ENCODE measurements at regions not wholly inside any gene's neighbourhood (a gene's known extent, or its start where the extent isn't known, plus 50 kb on each side); places are given as distances from the start of the nearest gene placed in this dataset.

DNA sequence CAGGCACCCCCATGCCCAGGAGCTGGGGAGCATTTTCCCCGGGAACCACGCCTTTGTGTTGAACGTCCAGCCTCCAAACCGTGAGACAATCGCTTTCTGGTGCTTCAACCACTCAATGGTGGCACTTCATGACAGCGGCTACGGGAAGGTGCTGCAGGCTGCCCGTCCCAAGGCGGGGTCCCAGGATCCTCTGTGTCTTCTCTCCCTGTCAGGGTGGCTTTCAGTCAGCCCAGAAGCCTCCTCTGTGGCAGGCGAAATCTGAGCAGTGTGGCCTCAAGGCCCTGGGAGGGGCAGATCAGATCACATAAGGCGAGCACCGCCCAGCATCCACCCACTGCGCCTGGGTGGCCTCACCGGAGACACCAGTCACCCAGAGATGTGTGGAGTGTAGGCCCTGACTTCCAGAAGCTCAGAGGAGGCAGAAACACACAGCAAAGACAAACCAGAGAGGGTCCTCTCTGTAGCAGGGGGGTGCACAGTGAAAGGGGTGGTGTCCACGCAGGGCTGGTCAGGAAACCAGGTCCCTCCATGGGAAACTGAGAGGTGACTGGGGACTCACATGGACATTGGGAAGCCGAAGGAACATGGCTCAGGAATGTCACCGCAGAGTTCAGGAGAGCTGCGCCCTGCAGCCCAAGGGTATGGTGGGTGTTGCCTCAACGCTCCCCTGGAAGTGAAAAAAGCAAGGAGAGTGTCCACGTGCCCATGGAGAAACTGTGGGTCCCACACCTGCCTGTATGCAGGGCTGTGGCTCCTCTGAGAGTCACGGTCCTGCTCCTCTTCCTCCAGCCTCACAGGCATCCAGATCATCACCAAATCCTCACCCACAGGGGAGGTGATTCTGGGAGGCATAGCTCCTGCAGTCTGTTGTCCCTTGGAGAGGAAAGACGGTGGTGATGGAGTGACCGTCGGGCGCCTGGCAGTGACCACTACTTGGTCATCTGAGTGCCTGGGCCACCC lies 1420.7 kb downstream of the TBC1D22A start:
- Histone ChIP-seq H3K27ac (ENCODE audit: low read depth, low read length) (no peak overlapping the region), H3K36me3 (ENCODE audit: insufficient read depth, low read length) (no peaks in the 10 kb centered on the region), H3K9me3 (ENCODE audit: low read length) (no peaks in the 10 kb centered on the region), H3K4me1 (ENCODE audit: insufficient read depth, low read length) (no peaks in the 10 kb centered on the region), H3K9ac (ENCODE audit: low read length) (no peak overlapping the region), H3K27me3 (ENCODE audit: control insufficient read depth in 1 of 2, insufficient read depth in 2 of 2, low read length in 2 of 2) (no peaks in the 10 kb centered on the region), H3K4me3 (ENCODE audit: low read depth in 1 of 2, low read length in 2 of 2) (no peak overlapping the region)

DNA sequence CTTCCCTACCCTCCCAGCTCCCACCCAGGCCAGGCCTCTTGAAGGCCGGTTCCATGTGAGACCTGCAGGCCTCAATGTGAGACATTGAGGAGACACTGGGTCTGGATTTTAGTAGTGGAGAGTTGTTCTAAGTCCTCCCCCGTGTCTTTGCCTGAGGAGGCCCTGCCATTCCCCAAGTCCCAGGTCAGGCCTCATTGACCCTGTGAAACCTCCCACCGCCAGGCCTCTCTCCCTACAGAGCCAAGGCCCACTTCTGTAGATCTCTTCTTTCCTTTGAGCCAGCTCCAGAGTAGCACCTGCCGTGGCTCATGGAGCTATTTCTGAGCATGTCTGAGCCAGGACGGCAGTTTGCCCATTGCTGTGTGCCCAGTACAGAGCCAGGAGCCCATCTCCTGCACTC lies 1419.6 kb downstream of the TBC1D22A start:
- Histone ChIP-seq H3K36me3 (ENCODE audit: insufficient read depth, low read length) (no peaks in the 10 kb centered on the region), H3K4me3 (ENCODE audit: low read depth in 1 of 2, low read length in 2 of 2) (no peak overlapping the region), H3K27ac (ENCODE audit: low read depth, low read length) (no peak overlapping the region), H3K9ac (ENCODE audit: low read length) (no peak overlapping the region), H3K27me3 (ENCODE audit: control insufficient read depth in 1 of 2, insufficient read depth in 2 of 2, low read length in 2 of 2) (no peaks in the 10 kb centered on the region), H3K4me1 (ENCODE audit: insufficient read depth, low read length) (no peaks in the 10 kb centered on the region), H3K9me3 (ENCODE audit: low read length) (no peaks in the 10 kb centered on the region)

DNA sequence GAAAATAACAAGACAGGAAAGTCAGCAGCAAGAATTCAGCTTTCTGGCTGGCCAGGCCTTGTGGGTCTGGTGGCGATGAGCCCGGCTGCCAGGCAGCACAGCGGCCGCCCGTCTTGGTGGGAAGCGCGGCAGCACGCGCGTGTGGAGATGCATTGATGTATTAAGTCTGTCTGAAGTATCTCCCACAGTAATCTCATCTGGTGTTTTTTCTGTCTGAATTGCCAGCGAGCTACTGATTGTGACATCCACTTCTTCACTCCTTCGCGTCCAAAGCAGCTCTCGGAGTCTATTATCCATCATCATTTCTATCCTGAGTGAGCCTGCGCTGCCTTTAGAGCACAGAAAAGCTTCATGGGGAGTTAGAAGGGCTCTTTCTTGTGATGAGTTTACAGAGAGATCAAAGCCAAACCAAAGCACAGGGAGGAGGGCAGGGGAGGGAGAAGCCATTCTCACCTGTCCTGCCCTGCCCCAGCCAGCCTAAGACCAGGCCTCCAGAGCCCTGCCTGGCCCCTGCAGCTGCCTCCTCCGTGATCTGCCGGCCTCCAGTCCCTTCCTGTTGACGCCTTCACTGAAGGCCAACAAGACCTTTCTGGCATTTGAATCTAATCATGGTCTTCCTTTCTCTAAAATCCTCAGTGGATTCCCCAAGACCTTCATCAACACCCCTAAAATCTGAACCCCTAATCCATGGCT lies 1419.0 kb downstream of the TBC1D22A start:
- H3K36me3 ChIP-seq (ENCODE audit: insufficient read depth, low read length), result no peaks in the 10 kb centered on the region
- no peak overlapping the region for H3K4me3 ChIP-seq (ENCODE audit: low read depth in 1 of 2, low read length in 2 of 2)
- H3K27ac ChIP-seq (ENCODE audit: low read depth, low read length), result no peak overlapping the region
- no peaks in the 10 kb centered on the region for H3K4me1 ChIP-seq (ENCODE audit: insufficient read depth, low read length)
- no peaks in the 10 kb centered on the region for H3K9me3 ChIP-seq (ENCODE audit: low read length)
- no peaks in the 10 kb centered on the region for H3K27me3 ChIP-seq (ENCODE audit: control insufficient read depth in 1 of 2, insufficient read depth in 2 of 2, low read length in 2 of 2)
- H3K9ac ChIP-seq (ENCODE audit: low read length), result no peak overlapping the region

DNA sequence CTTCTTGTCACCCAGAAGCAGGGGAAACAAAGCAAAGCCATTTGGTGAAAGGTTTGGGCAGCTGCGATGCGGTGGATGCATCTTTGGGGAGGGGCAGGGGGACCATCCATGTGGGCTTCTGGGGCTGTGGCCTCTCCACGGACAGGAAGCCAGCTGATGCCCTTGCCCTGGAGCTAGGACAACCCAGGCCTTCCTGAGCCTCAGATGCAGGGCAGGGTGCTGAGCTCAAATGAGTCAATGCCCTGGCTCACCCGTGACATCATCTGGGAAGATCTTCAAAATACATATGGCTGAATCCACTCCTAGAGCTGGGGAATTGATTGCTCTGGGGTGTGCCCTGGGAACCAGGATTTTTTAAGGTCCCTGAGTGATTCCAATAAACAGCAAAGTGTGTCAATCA lies 1418.2 kb downstream of the TBC1D22A start:
- H3K4me1 ChIP-seq (ENCODE audit: insufficient read depth, low read length), result no peaks in the 10 kb centered on the region
- no peaks in the 10 kb centered on the region for H3K9me3 ChIP-seq (ENCODE audit: low read length)
- H3K27me3 ChIP-seq (ENCODE audit: control insufficient read depth in 1 of 2, insufficient read depth in 2 of 2, low read length in 2 of 2), result no peaks in the 10 kb centered on the region
- H3K9ac ChIP-seq (ENCODE audit: low read length), result no peak overlapping the region
- no peak overlapping the region for H3K4me3 ChIP-seq (ENCODE audit: low read depth in 1 of 2, low read length in 2 of 2)
- no peaks in the 10 kb centered on the region for H3K36me3 ChIP-seq (ENCODE audit: insufficient read depth, low read length)
- no peak overlapping the region for H3K27ac ChIP-seq (ENCODE audit: low read depth, low read length)

DNA sequence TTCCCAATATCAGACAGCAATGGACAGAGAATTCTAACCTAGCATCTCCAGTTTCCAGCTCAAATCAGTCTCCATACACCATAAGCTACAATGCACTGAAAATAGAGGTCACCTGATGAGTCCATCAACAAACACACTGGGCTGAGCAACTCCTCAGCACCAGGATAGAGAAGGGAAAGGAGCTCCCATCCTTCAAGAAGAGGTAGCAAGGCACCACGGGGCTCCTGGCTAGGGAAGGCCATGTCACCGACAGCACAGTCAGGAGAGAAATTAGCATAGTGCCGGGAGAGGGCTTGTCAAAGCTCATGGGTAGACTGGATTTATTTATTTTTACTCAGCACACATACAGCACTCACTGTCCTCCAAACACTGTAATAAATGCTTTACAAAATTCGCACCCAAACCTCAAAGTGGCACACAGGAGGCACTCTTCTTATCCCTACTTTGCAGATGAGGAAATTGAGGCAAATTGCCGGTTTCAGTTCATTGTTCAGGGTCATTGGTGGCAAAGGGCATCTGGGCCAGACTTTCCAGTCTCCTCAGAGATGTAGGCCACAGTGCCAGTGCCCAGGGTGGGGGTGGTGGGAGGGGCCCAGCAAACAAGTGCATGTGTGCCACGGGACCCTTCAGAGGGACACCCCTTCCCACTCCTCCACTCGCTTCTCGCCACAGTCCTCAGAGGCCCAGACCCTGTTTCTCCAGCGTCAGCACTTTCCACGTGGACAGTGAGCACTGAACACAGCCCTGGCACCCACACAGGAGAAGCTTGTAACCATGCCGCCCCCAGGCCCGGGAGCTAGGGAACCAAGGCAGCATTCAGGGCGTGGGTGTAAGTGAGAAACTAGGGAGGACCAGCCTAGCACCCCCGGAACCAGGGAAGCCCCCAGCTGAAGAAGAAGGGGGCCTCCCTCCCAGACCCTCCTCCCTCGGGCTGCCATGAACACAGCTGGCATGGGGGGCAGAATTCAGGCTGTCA lies 1417.4 kb downstream of the TBC1D22A start:
- no peak overlapping the region for H3K9ac ChIP-seq (ENCODE audit: low read length)

DNA sequence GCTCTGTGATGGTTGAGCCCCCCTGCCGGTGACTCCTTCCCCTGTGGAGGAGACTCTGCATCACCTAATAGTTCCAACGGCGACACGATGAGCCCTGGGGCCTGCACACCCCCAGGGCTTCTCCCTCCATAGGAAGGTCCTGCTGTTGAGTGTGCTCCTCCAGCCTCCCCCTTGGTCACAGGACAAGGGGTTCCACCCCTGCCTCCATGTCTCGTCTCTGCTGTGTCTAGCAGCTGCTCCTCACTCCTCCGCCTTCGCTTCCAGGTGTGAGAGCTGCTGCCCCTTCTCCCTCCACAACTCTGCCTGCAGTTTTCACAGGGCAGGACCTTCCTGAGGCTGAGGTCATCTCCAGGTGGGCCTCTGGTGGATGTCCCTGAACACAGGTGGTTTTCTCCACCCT lies 1416.1 kb downstream of the TBC1D22A start:
- H3K27me3 ChIP-seq (ENCODE audit: control insufficient read depth in 1 of 2, insufficient read depth in 2 of 2, low read length in 2 of 2), result no peaks in the 10 kb centered on the region
- H3K27ac ChIP-seq (ENCODE audit: low read depth, low read length), result no peak overlapping the region
- H3K4me1 ChIP-seq (ENCODE audit: insufficient read depth, low read length), result no peaks in the 10 kb centered on the region

More for the DNA sequence above, 1417.4 kb downstream of the TBC1D22A start:
- Histone ChIP-seq H3K27ac (ENCODE audit: low read depth, low read length) (no peak overlapping the region), H3K36me3 (ENCODE audit: insufficient read depth, low read length) (no peaks in the 10 kb centered on the region), H3K4me1 (ENCODE audit: insufficient read depth, low read length) (no peaks in the 10 kb centered on the region), H3K9me3 (ENCODE audit: low read length) (no peaks in the 10 kb centered on the region), H3K4me3 (ENCODE audit: low read depth in 1 of 2, low read length in 2 of 2) (no peak overlapping the region), H3K27me3 (ENCODE audit: control insufficient read depth in 1 of 2, insufficient read depth in 2 of 2, low read length in 2 of 2) (no peaks in the 10 kb centered on the region)

DNA sequence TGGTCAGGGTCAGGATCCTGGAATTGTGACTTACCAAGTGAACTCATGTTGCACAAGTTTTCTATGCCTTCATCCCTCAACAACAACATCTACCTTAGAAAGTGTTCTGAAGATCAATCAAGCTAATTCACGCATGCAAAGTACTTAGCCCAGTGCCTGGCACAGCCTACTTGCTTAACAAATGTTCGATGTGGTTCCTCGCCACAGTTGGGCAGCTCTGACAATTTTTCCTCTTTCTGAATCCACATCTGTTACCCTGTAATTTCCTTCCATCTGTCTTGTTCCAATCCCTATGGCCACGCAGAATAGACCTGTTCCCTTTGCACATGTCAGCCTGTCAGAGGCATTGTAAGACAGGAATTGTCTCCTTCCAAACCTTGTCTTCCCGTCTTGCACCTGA lies 1415.2 kb downstream of the TBC1D22A start:
- H3K9ac ChIP-seq (ENCODE audit: low read length), result no peak overlapping the region
- no peaks in the 10 kb centered on the region for H3K36me3 ChIP-seq (ENCODE audit: insufficient read depth, low read length)
- no peaks in the 10 kb centered on the region for H3K27me3 ChIP-seq (ENCODE audit: control insufficient read depth in 1 of 2, insufficient read depth in 2 of 2, low read length in 2 of 2)
- no peaks in the 10 kb centered on the region for H3K4me1 ChIP-seq (ENCODE audit: insufficient read depth, low read length)
- no peak overlapping the region for H3K27ac ChIP-seq (ENCODE audit: low read depth, low read length)
- H3K9me3 ChIP-seq (ENCODE audit: low read length), result no peaks in the 10 kb centered on the region
- H3K4me3 ChIP-seq (ENCODE audit: low read depth in 1 of 2, low read length in 2 of 2), result no peak overlapping the region

More for the DNA sequence above, 1416.1 kb downstream of the TBC1D22A start:
- H3K36me3 ChIP-seq (ENCODE audit: insufficient read depth, low read length), result no peaks in the 10 kb centered on the region
- no peak overlapping the region for H3K9ac ChIP-seq (ENCODE audit: low read length)
- no peak overlapping the region for H3K4me3 ChIP-seq (ENCODE audit: low read depth in 1 of 2, low read length in 2 of 2)
- H3K9me3 ChIP-seq (ENCODE audit: low read length), result no peaks in the 10 kb centered on the region

DNA sequence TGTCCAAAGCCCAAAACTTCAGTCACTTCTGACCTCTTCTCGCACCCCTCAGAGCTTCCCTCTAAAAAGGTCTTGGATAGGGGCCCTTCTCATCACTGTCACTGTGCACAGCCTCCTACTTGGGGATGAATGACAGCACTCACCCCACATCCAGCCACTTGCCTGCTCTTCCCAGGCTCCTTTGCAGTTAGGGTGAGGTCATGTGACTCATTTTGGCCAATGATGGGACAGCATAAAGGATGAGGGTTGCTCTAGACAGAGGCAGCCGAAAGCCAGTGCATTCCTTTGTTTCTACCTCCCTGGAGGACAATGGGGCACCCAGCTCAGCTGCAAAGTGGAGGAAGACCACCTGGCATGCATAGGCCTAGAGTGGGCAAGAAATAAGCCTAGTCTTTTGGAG lies 1413.3 kb downstream of the TBC1D22A start:
- H3K27ac ChIP-seq (ENCODE audit: low read depth, low read length), result no peak overlapping the region
- H3K9me3 ChIP-seq (ENCODE audit: low read length), result no peaks in the 10 kb centered on the region
- H3K27me3 ChIP-seq (ENCODE audit: control insufficient read depth in 1 of 2, insufficient read depth in 2 of 2, low read length in 2 of 2), result no peaks in the 10 kb centered on the region
- H3K4me3 ChIP-seq (ENCODE audit: low read depth in 1 of 2, low read length in 2 of 2), result no peak overlapping the region
- H3K36me3 ChIP-seq (ENCODE audit: insufficient read depth, low read length), result no peaks in the 10 kb centered on the region
- no peak overlapping the region for H3K9ac ChIP-seq (ENCODE audit: low read length)
- no peaks in the 10 kb centered on the region for H3K4me1 ChIP-seq (ENCODE audit: insufficient read depth, low read length)

DNA sequence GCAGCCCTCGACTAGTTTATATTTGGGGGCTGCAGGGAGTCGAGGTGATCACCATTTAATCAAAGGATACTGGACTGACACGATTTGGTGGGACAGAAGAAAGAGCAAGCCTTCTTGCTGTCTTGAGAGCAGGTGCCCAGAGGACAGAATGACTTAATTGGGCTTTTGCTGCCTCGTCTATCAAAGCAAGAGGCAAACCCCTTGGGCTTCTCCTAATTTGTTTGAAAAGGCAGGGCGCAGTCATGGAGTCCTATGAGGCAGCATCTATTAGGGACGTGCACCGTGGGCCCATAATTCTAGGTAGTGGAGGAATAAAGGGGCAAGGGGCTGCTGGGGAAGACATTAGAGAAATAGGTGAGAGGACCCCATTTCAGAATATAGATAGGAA lies 1411.3 kb downstream of the TBC1D22A start:
- H3K4me3 ChIP-seq (ENCODE audit: low read depth in 1 of 2, low read length in 2 of 2), result no peak overlapping the region
- no peak overlapping the region for H3K27ac ChIP-seq (ENCODE audit: low read depth, low read length)
- H3K4me1 ChIP-seq (ENCODE audit: insufficient read depth, low read length), result no peaks in the 10 kb centered on the region
- H3K9me3 ChIP-seq (ENCODE audit: low read length), result no peaks in the 10 kb centered on the region
- H3K9ac ChIP-seq (ENCODE audit: low read length), result no peak overlapping the region
- H3K27me3 ChIP-seq (ENCODE audit: control insufficient read depth in 1 of 2, insufficient read depth in 2 of 2, low read length in 2 of 2), result no peaks in the 10 kb centered on the region
- no peaks in the 10 kb centered on the region for H3K36me3 ChIP-seq (ENCODE audit: insufficient read depth, low read length)

DNA sequence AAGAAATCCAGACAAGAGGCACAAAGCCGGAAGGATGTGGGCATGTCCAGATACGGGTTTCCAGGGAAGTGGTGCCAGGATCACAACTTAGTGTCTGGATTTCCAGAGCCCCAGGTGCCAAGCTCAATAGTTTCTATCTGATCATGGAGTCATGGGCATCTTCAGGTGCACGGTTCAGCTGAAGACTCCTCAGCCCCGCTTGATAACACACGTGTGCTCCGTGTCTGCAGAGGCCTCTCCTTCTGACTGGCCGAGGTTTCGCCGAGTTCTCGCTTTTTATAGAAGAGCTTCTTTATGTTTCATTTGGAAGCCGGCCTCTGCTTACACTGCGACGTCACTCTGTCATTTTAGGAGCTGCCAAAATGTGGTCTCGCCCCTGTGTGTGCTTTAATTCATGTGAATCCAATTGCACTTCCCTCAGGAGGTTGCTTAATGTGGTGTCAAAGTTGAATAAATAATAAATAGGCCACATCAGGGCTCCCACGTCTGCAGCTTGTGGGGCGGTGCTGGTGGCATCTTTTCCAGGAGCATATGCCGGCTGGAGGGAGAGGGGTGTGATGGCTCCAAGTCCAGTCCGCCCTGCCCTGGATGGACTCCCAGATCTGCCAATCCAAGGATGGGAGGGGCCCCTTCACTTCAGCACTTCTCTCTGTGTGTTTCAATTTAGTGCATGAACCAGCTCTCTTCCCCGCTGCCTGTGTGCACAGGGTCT lies 1410.8 kb downstream of the TBC1D22A start:
- Histone ChIP-seq H3K4me1 (ENCODE audit: insufficient read depth, low read length) (no peaks in the 10 kb centered on the region), H3K4me3 (ENCODE audit: low read depth in 1 of 2, low read length in 2 of 2) (no peak overlapping the region), H3K9me3 (ENCODE audit: low read length) (no peaks in the 10 kb centered on the region), H3K27me3 (ENCODE audit: control insufficient read depth in 1 of 2, insufficient read depth in 2 of 2, low read length in 2 of 2) (no peaks in the 10 kb centered on the region), H3K36me3 (ENCODE audit: insufficient read depth, low read length) (no peaks in the 10 kb centered on the region), H3K27ac (ENCODE audit: low read depth, low read length) (no peak overlapping the region), H3K9ac (ENCODE audit: low read length) (no peak overlapping the region)
